SK-N-SH (cell line): ENCODE measurements at regions not wholly inside any gene's neighbourhood (a gene's known extent, or its start where the extent isn't known, plus 50 kb on each side); places are given as distances from the start of the nearest gene placed in this dataset.

Experiments used
- CTCF ChIA-PET: fragments of 300-600, 350-600 bp; formaldehyde crosslinking; extraction: SDS; loops from one replicate; lab custom pipeline; 2021; lab: Yijun Ruan, JAX
- POLR2A ChIA-PET: fragments of 350-600 bp; sonication (Branson Sonifier 250); formaldehyde crosslinking; extraction: SDS; loops from one replicate; lab custom pipeline; 2020; ENCODE audit warnings: antibody characterized with exemption, inconsistent platforms; lab: Yijun Ruan, JAX
- DNase-seq: peaks from one replicate; pipeline ENCODE4 v3.0.0; 2012
- H2AFZ ChIP-seq: fragments of 200-600 bp; sonication (generic); 2 replicates; pipeline ENCODE4 v1.8.1; 2016; ENCODE audit warnings: antibody characterized with exemption, mild to moderate bottlenecking, low read depth
- H3F3A ChIP-seq: fragments of 200-600 bp; sonication (generic); replicated peaks from 2 replicates; pipeline ENCODE3; 2016; ENCODE audit warnings: antibody characterized with exemption, mild to moderate bottlenecking; ENCODE audit not compliant: insufficient read depth
- H3K27ac ChIP-seq, 2 experiments: fragments of 200-500 bp in 1 of 2; fragments of 200-600 bp in 1 of 2; sonication (Bioruptor generic) in 1 of 2; sonication (generic), shearing (Covaris generic) in 1 of 2; 2 replicates each; pipeline versions ENCODE4 v1.5.1 to v1.6.1; 2014 to 2016; ENCODE audit warnings: low read depth in 2 of 2, inconsistent platforms in 1 of 2, low read length in 1 of 2, mild to moderate bottlenecking in 1 of 2, mixed read lengths in 1 of 2
- H3K27me3 ChIP-seq: fragments of 200-600 bp; sonication (generic), shearing (Covaris generic); 2 replicates; pipeline ENCODE4 v1.6.1; 2016; ENCODE audit warnings: mixed run types; ENCODE audit not compliant: insufficient read depth
- H3K36me3 ChIP-seq, 2 experiments: fragments of 200-500 bp in 1 of 2; fragments of 200-600 bp in 1 of 2; sonication (Bioruptor generic) in 1 of 2; sonication (generic) in 1 of 2; replicated peaks in 1 of 2; 2 replicates each; pipeline versions ENCODE3 to v1.5.1; 2014 to 2016; ENCODE audit warnings: low read length in 1 of 2, mild to moderate bottlenecking in 1 of 2; ENCODE audit not compliant: insufficient read depth in 2 of 2, control insufficient read depth in 1 of 2
- H3K4me1 ChIP-seq, 2 experiments: fragments of 200-500 bp in 1 of 2; fragments of 200-600 bp in 1 of 2; sonication (Bioruptor generic) in 1 of 2; sonication (generic), shearing (Covaris generic) in 1 of 2; 2 replicates each; pipeline versions ENCODE4 v1.5.1 to v1.6.1; 2014 to 2016; ENCODE audit warnings: low read depth in 1 of 2, low read length in 1 of 2, mixed run types in 1 of 2; ENCODE audit not compliant: insufficient read depth in 2 of 2, control insufficient read depth in 1 of 2
- H3K4me2 ChIP-seq: fragments of 200-600 bp; sonication (generic), shearing (Covaris generic); 2 replicates; pipeline ENCODE4 v1.6.1; 2017; ENCODE audit warnings: mixed run types
- H3K4me3 ChIP-seq, 2 experiments: fragments of 200-500 bp in 1 of 2; fragments of 200-600 bp in 1 of 2; sonication (Bioruptor generic) in 1 of 2; sonication (generic), shearing (Covaris generic) in 1 of 2; 2 replicates each; pipeline versions ENCODE4 v1.5.1 to v1.8.1; 2014 to 2016; ENCODE audit warnings: low read depth in 2 of 2, inconsistent platforms in 1 of 2, low read length in 1 of 2, mild to moderate bottlenecking in 1 of 2, mixed read lengths in 1 of 2, moderate library complexity in 1 of 2
- H3K79me2 ChIP-seq: fragments of 200-600 bp; sonication (generic); 2 replicates; pipeline ENCODE4 v1.8.1; 2017; ENCODE audit warnings: mild to moderate bottlenecking; ENCODE audit not compliant: insufficient read depth
- H3K9ac ChIP-seq: fragments of 200-600 bp; sonication (generic); 2 replicates; pipeline ENCODE4 v1.6.1; 2017; ENCODE audit warnings: mixed run types
- H3K9me2 ChIP-seq: fragments of 200-600 bp; sonication (generic); 2 replicates; pipeline ENCODE4 v1.6.1; 2017; ENCODE audit warnings: mixed run types
- H3K9me3 ChIP-seq: fragments of 200-600 bp; sonication (generic); 2 replicates; pipeline ENCODE4 v1.6.1; 2017; ENCODE audit warnings: mixed run types, mild to moderate bottlenecking, moderate library complexity
- H4K20me1 ChIP-seq: fragments of 200-600 bp; sonication (generic); 2 replicates; pipeline ENCODE4 v1.6.1; 2017; ENCODE audit warnings: mild to moderate bottlenecking, mixed run types; ENCODE audit not compliant: insufficient read depth
- ELF1 ChIP-seq: IDR thresholded peaks from 2 replicates; pipeline ENCODE4 v1.4.0; 2012
- EP300 ChIP-seq, 2 experiments: IDR thresholded peaks; 2 replicates each; pipeline versions ENCODE4 v1.4.0 to v1.6.1; 2012; ENCODE audit warnings: borderline replicate concordance in 1 of 2, low read depth in 1 of 2, low read length in 1 of 2
- FOXJ3 ChIP-seq: sonication (generic); formaldehyde crosslinking; IDR thresholded peaks from 2 replicates; pipeline ENCODE4 v1.5.1; 2020; ENCODE audit warnings: mild to moderate bottlenecking, missing genetic modification reagents
- FOXM1 ChIP-seq: IDR thresholded peaks from 2 replicates; pipeline ENCODE4 v1.4.0; 2012; ENCODE audit warnings: low read depth, mild to moderate bottlenecking
- GATA2 ChIP-seq: sonication (generic); formaldehyde crosslinking; IDR thresholded peaks from 2 replicates; pipeline ENCODE4 v1.5.0; 2020; ENCODE audit warnings: mild to moderate bottlenecking, missing genetic modification reagents
- MEF2A ChIP-seq: IDR thresholded peaks from 2 replicates; pipeline ENCODE4 v1.4.0; 2012; ENCODE audit warnings: low read depth, borderline replicate concordance
- NFIC ChIP-seq: IDR thresholded peaks from 2 replicates; pipeline ENCODE4 v1.4.0; 2012; ENCODE audit warnings: borderline replicate concordance
- POLR2AphosphoS5 ChIP-seq: IDR thresholded peaks from 2 replicates; pipeline ENCODE4 v1.6.1; 2012; ENCODE audit warnings: low read depth, low read length
- RCOR1 ChIP-seq: fragments of 150-350 bp; IDR thresholded peaks from 2 replicates; pipeline ENCODE4 v1.6.1; 2017; ENCODE audit warnings: antibody characterized with exemption, low read length
- RFX5 ChIP-seq: IDR thresholded peaks from 2 replicates; pipeline ENCODE4 v1.6.1; 2012; ENCODE audit warnings: mild to moderate bottlenecking, improper control_type of control experiment, low read length
- TAF1 ChIP-seq: IDR thresholded peaks from 2 replicates; pipeline ENCODE4 v1.6.1; 2012; ENCODE audit warnings: low read depth, mild to moderate bottlenecking, low read length, moderate library complexity, borderline replicate concordance
- TEAD4 ChIP-seq: IDR thresholded peaks from 2 replicates; pipeline ENCODE4 v1.4.0; 2012; ENCODE audit warnings: mild to moderate bottlenecking, borderline replicate concordance; ENCODE audit not compliant: insufficient read depth
- WGBS: methylation state at CpG from one replicate; pipeline ENCODE4 v1.1.6; 2017; ENCODE audit warnings: low lambda C conversion rate; 5-methylcytosine and 5-hydroxymethylcytosine counted together
- TF ChIP-seq, protein P1 (sequence below): fragments of 150-350 bp; IDR thresholded peaks from 2 replicates; pipeline ENCODE4 v1.6.1; 2016; ENCODE audit warnings: mild to moderate bottlenecking, low read depth, low read length
- TF ChIP-seq, protein P2 (sequence below): IDR thresholded peaks from 2 replicates; pipeline ENCODE4; 2012
- TF ChIP-seq, protein P3 (sequence below): IDR thresholded peaks from 2 replicates; pipeline ENCODE4 v1.4.0; 2012; ENCODE audit warnings: low read depth, borderline replicate concordance
- TF ChIP-seq, protein P4 (sequence below): IDR thresholded peaks from 2 replicates; pipeline ENCODE4 v1.6.1; 2012; ENCODE audit warnings: mild to moderate bottlenecking, low read depth, low read length, moderate library complexity

DNA sequence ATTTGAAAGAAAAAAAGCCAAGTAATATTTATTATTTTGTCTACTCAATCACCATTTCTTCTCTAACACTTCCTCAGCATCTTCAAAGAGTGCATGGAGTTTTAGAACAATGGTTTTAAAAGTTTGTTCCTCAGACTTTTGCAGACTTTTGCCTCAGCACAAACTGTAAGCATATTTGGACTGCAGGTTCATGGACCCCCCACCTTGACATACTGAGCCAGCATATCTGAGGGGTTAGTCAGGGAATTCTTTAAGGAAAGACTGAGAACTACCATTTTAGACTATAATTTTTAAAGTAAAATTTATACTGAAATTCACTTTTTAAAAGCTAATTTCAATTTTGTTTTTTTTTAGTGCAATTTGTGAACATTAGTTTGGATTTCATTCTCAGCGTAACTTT, 1676.8 kb upstream of the PCDH20 start:
- WGBS, result 98% methylated on average over 1 of the region's 1 CpG
- no peaks in the 10 kb centered on the region for H3K9me2 ChIP-seq
- ChIA-PET CTCF (no interaction called here), POLR2A (no interaction called here)
- H3F3A ChIP-seq, result peaks cover 7% of the 10 kb centered on the region
- no peaks in the 10 kb centered on the region; the same call in 1 of the 2 replicates for H3K9me3 ChIP-seq
- H3K4me1 ChIP-seq, result no peaks in the 10 kb centered on the region; a peak in 1 of 4 replicates
- no peaks in the 10 kb centered on the region for H3K36me3 ChIP-seq
- H4K20me1 ChIP-seq, result no peaks in the 10 kb centered on the region
- TF ChIP-seq, protein P1, sequence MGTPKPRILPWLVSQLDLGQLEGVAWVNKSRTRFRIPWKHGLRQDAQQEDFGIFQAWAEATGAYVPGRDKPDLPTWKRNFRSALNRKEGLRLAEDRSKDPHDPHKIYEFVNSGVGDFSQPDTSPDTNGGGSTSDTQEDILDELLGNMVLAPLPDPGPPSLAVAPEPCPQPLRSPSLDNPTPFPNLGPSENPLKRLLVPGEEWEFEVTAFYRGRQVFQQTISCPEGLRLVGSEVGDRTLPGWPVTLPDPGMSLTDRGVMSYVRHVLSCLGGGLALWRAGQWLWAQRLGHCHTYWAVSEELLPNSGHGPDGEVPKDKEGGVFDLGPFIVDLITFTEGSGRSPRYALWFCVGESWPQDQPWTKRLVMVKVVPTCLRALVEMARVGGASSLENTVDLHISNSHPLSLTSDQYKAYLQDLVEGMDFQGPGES, result no peak
- TF ChIP-seq POLR2AphosphoS5 (no peak), EP300 (IDR thresholded peaks at IDR 0.05; ENCODE audit: borderline replicate concordance in 1 of 2, low read depth in 1 of 2, low read length in 1 of 2) (no peak), FOXJ3 (CRISPR knock-in tag) (no peak), RCOR1 (no peak), TAF1 (no peak), ELF1 (no peak), TEAD4 (no peak), GATA2 (CRISPR knock-in tag) (no peak), NFIC (no peak), FOXM1 (no peak)
- no peak overlapping the region for H3K4me2 ChIP-seq
- H3K9ac ChIP-seq, result no peak overlapping the region
- H3K27me3 ChIP-seq, result no peaks in the 10 kb centered on the region
- no peak overlapping the region for H3K27ac ChIP-seq
- no peak overlapping the region for H3K4me3 ChIP-seq
- no peaks in the 10 kb centered on the region for H3K79me2 ChIP-seq
- H2AFZ ChIP-seq, result peak overlapping the region; percentile 63; the same call in 1 of the 2 replicates
- no peak for DNase-seq

DNA sequence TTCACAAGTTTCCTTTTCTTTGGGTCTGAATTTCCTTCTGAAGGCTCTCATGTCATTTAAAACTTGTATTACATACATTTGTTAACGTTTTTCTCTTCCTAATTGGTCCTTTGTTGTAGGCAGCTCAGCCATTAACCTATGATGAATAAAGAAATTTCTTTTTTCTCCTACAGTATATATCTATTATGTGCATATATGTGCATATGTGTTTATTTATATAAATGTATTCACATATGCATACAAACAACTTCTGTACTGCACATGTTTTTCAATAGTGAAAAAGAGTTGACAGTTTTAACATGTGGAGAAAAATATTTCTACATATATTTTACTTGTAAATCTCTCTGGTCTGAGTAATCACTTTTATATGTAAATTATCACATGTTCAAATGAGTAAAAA, 1674.9 kb upstream of the PCDH20 start:
- no peaks in the 10 kb centered on the region for H3K36me3 ChIP-seq
- 49% methylated on average over 1 of the region's 1 CpG for WGBS
- H3K27me3 ChIP-seq, result no peaks in the 10 kb centered on the region
- peaks cover 7% of the 10 kb centered on the region for H3F3A ChIP-seq
- DNase-seq, result no peak
- H3K4me2 ChIP-seq, result no peak overlapping the region
- H3K4me1 ChIP-seq, result no peaks in the 10 kb centered on the region; a peak in 1 of 4 replicates
- no peak for TF ChIP-seq RFX5
- TF ChIP-seq, protein P2, sequence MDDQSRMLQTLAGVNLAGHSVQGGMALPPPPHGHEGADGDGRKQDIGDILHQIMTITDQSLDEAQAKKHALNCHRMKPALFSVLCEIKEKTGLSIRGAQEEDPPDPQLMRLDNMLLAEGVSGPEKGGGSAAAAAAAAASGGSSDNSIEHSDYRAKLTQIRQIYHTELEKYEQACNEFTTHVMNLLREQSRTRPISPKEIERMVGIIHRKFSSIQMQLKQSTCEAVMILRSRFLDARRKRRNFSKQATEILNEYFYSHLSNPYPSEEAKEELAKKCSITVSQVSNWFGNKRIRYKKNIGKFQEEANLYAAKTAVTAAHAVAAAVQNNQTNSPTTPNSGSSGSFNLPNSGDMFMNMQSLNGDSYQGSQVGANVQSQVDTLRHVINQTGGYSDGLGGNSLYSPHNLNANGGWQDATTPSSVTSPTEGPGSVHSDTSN, result no peak
- TF ChIP-seq GATA2 (CRISPR knock-in tag), result no peak
- TF ChIP-seq, protein P3, sequence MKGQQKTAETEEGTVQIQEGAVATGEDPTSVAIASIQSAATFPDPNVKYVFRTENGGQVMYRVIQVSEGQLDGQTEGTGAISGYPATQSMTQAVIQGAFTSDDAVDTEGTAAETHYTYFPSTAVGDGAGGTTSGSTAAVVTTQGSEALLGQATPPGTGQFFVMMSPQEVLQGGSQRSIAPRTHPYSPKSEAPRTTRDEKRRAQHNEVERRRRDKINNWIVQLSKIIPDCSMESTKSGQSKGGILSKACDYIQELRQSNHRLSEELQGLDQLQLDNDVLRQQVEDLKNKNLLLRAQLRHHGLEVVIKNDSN, result no peak
- no peak for TF ChIP-seq MEF2A
- TF ChIP-seq, protein P4, sequence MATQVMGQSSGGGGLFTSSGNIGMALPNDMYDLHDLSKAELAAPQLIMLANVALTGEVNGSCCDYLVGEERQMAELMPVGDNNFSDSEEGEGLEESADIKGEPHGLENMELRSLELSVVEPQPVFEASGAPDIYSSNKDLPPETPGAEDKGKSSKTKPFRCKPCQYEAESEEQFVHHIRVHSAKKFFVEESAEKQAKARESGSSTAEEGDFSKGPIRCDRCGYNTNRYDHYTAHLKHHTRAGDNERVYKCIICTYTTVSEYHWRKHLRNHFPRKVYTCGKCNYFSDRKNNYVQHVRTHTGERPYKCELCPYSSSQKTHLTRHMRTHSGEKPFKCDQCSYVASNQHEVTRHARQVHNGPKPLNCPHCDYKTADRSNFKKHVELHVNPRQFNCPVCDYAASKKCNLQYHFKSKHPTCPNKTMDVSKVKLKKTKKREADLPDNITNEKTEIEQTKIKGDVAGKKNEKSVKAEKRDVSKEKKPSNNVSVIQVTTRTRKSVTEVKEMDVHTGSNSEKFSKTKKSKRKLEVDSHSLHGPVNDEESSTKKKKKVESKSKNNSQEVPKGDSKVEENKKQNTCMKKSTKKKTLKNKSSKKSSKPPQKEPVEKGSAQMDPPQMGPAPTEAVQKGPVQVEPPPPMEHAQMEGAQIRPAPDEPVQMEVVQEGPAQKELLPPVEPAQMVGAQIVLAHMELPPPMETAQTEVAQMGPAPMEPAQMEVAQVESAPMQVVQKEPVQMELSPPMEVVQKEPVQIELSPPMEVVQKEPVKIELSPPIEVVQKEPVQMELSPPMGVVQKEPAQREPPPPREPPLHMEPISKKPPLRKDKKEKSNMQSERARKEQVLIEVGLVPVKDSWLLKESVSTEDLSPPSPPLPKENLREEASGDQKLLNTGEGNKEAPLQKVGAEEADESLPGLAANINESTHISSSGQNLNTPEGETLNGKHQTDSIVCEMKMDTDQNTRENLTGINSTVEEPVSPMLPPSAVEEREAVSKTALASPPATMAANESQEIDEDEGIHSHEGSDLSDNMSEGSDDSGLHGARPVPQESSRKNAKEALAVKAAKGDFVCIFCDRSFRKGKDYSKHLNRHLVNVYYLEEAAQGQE, result no peak
- no peak for TF ChIP-seq NFIC
- TF ChIP-seq RCOR1, result no peak
- no peak for TF ChIP-seq TEAD4
- TF ChIP-seq TAF1, result no peak
- POLR2A ChIA-PET, result no interaction called here
- CTCF ChIA-PET, result interaction anchor here (0.6 kb wide), 1 partner anchor 772 kb away, joined by 3 read pairs; no protein-coding TSS in a partner anchor
- no peak overlapping the region for H3K27ac ChIP-seq
- H4K20me1 ChIP-seq, result no peaks in the 10 kb centered on the region
- H3K4me3 ChIP-seq, result no peak overlapping the region
- no peaks in the 10 kb centered on the region; the same call in 1 of the 2 replicates for H3K9me3 ChIP-seq
- no peaks in the 10 kb centered on the region; the same call in 1 of the 2 replicates for H3K9me2 ChIP-seq
- no peaks in the 10 kb centered on the region for H3K79me2 ChIP-seq
- no peak overlapping the region for H2AFZ ChIP-seq
- no peak overlapping the region for H3K9ac ChIP-seq
